T-helper 2 cell (primary cell): ENCODE measurements at regions not wholly inside any gene's neighbourhood (a gene's known extent, or its start where the extent isn't known, plus 50 kb on each side); places are given as distances from the start of the nearest gene placed in this dataset.
A peak's percentile ranks its signal among the peaks of the same experiment; 100 is the strongest.
"Not testable (repeated sequence)": the region's sequence is repeated elsewhere in the genome, so short reads cannot be mapped to it uniquely, and the experiment has no call there.

Source experiments
- DNase-seq, 5 experiments: peaks; one replicate each; pipeline versions ENCODE4 v3.0.0 to v3.0.0-alpha.2; 2012 to 2022

DNA sequence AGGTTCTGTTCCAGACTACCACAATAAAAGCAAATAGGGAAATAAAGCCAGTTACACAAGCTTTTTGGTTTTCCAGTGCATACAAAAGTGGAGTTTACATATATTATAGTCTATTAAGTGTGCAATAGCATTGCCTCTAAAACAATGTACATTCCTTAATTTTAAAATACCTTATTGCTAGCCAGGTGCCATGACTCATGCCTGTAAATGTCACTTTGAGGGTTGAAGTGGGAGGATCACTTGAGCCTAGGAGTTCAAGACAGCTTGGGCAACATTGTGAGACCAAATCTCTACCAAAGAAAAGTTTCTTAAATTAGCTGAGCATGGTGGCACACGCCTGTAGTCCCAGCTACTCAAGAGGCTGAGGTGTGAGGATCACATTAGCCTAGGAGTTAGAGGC, 52.9 kb upstream of the IMP4 start:
- no peak for DNase-seq

DNA sequence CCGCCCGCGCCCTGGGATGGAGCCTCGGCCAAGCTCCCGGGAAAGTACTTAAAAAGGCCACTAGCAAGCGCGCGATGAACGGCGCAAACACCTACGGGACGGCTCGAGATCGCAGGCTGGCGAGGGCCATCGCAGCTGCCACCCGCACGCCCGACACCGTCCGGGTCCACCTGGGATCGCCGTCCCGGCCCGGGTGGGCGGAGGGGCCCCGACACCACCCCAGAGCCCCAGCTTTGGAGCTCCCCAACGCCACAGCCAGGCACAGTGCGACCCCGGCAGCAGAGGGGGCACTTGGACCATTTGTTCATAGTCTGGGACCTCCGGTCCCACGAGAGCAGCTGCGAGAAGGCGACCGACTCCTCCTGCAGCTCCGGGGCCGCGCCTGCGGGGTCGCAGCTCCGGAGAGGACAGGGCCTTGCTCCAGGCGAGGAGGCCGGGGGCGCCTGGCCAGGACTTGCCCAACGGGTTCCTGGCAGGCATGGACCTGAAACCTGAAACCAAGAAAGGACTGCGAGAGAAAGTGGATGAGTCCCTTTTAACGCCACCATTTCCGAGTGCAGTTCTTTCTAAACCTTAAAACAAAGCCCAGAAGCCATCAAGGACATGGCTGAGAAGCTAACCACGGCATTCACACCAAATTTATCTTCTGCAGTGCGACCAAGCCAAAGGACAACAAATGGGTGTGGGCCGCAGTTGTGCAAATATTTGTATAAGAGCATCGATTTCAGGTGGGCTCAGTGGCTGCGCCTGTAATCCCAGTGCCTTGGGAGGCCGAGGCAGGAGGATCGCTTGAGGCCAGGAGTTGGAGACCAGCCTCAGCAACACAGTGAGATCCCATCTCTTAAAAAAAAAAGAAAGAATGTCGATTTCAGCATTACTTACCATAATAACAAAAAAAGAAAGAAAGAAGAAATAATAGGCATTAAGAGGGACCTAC, 54.0 kb upstream of the IMP4 start:
- no peak for DNase-seq

DNA sequence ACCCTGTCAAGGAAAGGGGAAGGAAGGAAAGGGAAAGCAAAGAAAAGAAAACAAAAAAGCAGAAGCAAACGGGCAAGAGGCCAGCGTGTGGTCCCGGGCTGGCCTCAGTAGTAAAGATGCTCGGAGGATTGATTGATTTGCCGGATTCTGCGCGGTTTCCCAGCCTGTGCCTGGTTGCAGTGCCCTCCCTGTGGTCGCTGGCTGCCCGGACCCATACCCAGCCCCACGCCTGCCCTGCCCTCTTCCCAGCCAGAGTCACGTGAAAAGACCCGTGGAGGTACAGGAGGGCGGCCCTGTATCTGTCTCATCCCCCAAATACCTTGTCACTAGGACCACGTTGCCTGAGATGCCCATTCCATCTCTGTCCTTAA, 55.1 kb upstream of the IMP4 start:
- no peak for DNase-seq

DNA sequence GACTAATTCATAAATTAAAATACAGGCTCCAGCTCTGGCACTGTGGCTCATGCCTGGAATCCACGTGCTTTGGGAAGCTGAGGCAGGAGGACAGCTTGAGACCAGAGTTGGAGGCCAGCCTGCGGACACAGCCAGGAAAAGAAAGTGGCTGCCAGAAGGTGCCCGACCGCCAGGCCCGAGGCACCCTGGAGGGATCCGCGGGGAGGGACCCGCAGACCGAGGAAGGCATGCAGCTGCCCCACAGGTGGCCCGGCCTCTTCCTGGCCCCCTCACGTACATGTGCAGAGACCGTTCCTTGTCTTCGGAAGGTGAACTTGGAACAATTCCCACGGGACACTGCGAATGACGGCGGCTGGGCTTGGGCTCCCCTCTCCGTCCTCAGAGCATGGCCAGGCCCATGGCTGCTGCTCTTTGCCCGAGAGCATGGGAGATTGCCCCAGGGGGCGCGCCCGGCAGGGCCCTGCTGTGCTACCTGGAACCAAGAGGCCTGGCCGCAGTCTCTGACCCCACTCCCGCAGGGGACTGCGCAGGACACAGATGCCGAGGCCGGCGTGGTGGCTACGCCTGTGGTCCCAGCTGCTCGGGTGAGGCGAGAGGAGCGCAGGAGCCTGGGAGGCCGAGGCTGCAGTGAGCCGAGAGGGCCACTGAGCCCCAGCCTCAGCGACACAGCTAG, 55.6 kb upstream of the IMP4 start:
- no peak for DNase-seq

DNA sequence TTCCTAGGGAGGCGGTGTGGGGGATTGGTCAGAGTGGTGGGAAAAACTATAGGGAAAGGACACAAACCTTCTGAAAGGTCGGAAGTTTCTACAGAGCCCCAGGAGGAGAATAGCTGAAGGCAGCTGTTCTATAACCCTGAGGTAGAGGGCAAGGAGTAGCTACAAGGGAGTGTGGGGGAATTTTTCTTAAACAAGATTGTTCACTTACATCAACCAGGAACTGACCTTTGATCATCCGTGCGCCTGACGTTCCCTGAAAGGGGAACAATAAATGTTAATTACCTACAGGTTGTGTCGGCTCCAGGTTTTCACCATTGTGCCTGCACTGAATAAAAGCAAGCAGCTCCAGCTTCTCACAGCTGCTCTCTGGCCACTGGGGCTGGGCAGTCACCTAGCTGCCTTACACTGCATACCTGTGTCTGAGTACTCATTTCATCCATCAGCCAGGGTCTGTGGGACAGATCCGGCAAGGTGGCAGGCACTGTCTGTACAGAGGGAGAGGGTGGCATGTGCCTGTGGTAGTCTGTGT, 59.3 kb upstream of the IMP4 start:
- not testable (repeated sequence) for DNase-seq

DNA sequence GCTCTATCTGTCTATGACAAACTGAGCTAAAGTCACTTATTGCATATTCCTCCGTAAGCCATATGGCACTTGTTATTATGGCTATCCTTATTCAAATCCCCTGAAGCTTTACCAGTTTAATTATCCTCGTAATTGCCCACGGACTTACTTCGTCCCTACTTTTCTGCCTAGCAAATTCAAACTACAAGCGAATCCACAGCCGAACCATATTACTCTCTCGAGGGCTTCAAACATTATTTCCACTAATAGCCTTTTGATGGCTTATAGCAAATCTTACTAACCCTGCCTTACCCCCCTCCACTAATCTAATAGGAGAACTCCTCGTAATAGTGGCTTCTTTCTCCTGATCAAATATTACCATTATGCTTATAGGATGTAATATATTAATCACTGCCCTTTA, 63.1 kb upstream of the IMP4 start:
- DNase-seq, result not testable (repeated sequence)

DNA sequence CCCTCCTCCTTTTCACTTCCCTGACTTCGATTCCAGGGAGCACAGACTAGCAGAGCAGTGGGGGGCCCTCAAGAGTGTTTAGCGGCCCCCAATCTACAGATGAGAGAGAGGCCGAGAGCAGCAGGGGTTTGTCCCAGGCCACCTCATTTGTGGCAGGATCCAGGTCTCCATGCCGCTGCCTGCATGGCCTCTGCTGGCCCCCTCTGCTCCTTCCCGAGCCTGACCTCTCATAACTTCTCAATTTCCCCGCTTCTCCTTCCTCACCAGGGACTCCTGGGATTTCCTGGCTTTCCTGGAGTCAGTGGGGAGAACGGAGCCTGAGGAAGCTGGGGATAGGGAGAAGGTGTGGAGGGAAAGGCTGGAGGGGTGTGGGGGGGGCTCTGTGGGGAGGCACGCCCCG, 70.1 kb upstream of the TUBA3E start:
- not testable (repeated sequence) for DNase-seq

DNA sequence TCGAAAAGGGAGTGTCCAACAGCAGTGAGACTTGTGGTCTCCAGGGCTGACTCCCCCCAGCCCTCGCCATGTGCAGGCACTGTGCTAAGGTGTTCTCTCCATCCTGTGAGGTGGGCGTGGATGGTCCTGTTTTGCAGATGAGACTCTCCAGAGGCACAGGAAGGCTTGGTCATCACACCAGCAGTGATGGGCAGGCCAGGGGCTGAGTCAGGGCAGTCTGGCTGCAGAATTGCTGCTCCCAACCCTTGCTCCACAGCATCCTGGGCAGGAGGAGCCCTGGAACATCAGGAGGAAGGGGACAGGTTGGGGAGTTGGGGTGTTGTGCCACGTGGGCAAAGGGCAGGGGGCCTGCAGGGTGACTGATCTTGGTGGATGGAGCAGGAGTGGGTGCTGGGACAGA, 69.3 kb upstream of the TUBA3E start:
- DNase-seq, result not testable (repeated sequence)

DNA sequence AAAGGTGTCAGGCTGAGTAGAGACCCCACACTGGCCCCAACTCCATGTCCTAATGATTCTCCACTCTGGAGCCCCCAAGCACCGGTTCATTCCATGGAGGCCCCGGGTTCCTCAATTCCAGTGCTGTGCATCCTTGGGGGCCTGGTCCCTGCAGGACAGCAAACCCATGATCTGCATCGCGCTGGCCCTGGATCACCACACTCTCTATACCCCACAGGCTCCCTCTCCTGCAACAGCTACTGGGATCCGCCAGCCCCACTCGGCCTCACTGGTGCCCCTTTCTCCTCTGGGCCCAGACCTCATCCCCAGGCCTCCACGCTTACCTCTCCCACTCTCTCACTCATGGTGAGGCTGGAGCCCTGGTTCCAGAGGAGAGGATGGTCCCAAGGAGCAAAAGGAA, 68.6 kb upstream of the TUBA3E start:
- not testable (repeated sequence) for DNase-seq

DNA sequence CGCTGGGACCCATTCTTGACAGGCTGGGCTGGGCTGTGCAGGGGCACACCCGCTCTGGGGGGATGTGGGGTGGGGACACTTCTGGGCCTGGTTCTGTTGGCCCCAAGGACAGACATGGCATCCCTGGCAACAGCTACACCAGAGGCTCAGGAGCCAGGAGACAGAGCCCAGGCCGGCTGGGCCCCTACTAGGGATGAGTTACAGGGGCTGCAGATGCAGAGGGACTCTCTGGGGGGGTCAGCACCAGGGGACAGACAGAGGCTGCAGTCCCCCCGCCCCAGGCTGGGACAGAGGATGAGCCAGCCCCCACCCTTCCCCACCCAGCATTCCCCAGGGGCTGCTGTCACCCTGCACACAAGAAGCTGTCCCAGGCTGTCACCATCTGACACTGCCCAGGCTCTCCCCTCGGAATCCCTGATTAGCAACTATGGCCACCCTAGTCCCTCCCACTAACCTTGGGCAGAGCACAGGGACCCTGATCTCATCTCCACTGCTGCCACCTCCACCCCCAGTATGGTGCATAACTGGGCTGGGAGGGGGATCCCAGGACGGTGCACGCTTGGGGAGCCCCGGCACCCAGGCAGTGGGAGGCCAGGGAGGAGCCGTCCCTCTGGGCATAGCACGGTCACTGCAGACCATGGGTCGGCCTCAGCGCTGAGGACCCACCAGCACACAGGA, 67.5 kb upstream of the TUBA3E start:
- DNase-seq, result not testable (repeated sequence)

DNA sequence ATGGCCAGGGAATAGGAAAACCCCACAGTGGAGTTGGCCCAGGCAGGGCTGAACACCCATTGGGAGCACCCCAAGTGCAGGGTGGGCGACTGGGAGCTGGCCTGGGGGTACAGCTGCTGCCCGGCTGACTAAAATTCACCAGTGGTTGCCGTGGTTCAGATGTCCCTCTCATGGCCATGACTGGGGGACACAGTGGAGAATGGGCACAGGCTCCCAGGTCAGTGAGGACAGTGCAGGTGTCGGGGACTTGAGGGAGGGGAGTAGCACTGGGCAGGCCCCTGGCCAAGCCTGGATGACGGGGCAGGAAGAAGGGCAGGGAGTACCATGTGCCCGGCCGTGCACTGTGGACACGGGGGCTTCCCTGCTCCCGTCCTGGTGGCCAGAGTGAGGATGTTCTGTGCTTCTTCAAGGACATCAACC, 66.7 kb upstream of the TUBA3E start:
- not testable (repeated sequence) for DNase-seq

DNA sequence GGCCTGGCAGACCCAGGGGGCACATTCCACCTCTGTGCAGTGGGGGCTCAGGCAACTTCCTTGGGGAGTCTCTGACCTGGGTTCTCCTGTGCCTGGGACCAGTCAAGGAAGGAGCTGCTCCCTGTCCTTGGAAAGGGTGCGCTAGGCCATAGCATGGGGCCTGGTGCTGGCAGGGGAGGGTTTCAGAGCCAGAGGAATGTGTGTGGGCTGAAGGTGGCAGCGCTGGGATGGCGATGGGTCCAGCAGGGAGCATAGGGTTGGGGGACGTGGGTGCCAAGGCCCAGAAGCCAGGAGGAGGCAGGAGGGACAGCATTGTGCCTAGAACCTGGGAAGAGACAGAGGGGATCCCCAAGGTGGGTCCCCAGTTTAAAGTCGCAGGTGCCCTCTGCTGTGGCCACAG, 66.3 kb upstream of the TUBA3E start:
- no peak for DNase-seq

DNA sequence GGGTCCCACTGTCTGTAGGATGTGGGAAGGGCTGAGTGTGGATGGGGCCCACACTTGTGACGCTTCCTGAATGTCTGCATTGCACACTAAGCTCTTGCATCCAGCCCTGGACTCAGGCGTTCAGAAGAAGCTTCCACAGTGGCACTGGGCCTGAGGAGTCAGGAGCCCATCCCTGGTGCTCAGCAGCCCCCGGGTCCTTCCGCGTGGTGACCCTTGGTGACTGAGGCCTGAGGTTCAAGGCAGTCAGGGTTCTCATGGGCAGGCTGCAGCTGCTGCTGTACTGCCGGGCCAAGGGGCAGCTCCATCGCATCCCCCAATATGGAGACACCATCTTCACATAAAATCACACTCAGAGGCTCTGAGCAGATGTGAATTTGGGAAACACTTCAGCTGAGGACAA, 65.8 kb upstream of the TUBA3E start:
- no peak for DNase-seq

DNA sequence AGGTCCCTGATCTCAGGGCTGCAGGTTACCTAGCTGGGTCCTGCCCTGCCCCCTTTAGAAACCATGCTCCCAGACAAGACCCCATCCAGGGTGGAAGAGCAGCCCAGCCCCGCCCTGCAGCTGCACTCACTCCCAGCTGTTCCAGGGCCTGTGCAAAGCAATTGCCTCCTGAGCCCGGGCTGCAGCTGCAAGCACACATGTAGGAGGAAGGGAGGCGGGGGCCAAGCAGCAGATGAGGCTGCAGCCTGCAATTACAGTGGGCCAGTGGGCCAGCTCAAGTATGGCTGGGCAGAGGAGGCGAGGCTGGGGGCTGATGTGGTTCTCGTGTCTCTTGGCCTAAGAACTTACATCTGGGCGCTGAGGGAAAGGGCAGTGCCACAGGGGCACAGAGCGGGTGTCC, 65.4 kb upstream of the TUBA3E start:
- no peak for DNase-seq

DNA sequence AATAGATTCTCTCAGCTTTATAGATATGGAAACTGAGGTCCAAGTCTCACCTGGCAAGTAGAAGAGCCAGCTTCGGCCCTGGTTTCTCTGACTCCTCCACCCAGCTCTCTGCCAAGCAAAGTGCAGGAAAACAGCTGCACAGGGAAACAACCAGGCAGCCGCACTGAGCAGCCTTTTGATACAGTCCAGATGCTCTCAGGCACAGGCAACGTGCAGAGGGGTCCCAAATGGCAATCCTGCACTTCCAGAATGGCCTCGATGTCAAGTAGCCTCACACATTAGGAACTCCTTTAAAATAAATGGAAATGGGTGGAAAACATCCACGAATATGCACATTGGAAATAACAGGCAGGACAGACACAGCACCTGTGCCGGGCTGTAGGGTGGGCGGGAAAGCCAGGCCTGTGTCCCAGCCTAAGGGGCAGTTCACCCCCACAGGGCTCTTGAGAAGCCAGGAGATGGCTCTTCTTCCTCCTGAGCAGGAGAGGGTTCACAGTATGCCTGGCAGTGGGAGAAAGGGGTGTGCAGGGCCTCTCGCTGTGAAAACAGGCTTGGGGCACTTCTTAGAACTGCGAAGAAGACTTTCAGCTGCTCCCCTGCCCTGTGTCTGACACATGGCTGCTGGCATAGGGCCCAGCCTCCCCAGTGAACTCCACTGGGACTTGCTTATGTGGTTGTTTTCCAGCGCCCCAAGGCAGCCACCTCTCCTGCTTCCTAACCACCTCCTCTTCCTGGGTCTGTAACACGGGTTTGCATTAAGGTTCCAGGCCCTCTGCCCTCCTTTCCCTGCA, 63.9 kb upstream of the TUBA3E start:
- no peak for DNase-seq

DNA sequence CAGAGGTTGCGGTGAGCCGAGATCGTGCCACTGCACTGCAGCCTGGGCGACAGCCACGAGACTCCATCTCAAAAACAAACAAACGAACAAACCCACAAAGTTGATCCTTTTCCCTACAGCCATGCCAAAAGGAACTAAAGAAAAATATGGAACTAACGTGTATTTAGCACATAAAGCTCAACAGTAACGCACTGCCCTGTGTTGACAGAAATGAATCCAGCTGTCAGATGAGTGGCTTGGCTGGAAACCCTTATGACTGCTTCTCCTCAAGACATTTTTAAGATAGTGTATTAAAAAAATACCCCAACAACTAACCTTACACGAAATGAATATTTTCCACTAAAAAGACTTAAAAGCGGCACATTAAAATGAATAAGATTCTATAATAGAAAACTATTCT, 62.9 kb upstream of the TUBA3E start:
- no peak for DNase-seq

DNA sequence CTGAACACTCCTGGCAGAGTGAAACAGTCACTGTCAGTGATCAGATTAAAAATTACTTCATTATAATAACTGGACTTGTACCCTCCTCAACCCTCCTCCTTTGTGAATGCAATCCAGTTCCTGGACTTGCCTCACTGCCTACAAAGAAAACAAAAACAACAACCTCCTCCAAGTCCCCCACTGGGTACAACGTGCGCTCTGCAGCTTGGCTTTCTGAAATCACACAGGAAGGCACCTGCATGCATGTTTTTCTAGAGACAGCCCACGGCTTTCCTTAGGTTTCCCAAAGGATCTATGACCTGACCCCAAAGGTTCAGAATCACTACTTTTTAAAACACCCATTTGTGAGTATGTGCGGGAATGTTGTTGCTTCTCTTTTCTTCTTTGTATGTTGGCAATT, 61.4 kb upstream of the TUBA3E start:
- DNase-seq, result no peak

DNA sequence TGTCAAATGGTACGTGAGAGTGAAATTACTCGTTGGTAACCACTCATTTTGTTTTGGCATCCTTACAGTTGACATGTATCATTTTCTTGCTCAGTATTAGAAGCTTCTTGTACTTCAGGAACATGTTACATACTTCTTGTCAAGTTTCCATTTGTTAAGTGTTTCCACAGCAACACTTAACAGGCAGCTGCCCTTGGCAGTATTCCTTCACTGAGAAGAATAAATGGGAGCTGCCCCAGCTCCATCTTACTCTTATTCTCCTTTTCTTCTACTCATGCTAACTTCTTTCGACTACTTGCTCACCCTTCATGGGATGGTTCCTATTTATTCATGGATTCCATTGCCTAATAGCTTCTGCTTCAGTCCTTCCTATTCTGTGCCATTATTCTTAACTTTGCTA, 60.1 kb upstream of the TUBA3E start:
- DNase-seq, result no peak

DNA sequence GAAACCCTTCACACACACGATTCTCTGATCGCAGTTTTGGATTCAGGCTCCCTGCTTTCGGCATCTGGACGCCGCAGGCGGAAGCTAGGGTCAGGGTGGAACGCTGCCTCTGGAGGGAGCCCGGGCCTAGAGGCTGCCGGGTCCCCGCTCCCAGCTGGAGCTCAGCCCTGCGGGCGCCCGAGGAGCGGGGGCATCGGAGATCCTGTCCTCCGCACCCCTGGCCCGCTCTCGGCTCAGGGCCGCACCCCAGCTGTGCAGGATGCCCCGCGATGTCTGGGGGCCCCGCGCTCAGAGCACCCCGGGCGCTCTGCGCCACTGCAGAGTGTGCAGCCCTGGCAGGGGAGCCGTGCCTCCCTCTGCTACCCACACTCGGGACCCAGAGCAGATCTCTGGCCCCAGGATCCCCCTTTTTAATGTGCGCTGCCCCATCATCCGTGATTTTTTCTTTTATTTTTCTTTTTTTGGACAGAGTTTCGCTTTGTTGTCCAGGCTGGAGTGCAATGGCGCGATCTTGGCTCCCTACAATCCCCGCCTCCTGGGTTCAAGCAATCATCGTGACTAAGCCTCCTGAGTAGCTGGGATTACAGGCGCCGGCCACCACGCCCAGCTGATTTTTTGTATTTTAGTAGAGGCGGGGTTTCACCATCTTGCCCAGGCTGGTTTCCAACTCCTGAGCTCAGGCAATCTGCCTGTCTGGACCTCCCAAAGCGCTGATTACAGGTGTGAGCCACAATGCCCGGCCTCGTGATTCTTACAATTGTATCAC, 54.8 kb upstream of the TUBA3E start:
- peak in 1 of 5 experiments; percentile 7 for DNase-seq

DNA sequence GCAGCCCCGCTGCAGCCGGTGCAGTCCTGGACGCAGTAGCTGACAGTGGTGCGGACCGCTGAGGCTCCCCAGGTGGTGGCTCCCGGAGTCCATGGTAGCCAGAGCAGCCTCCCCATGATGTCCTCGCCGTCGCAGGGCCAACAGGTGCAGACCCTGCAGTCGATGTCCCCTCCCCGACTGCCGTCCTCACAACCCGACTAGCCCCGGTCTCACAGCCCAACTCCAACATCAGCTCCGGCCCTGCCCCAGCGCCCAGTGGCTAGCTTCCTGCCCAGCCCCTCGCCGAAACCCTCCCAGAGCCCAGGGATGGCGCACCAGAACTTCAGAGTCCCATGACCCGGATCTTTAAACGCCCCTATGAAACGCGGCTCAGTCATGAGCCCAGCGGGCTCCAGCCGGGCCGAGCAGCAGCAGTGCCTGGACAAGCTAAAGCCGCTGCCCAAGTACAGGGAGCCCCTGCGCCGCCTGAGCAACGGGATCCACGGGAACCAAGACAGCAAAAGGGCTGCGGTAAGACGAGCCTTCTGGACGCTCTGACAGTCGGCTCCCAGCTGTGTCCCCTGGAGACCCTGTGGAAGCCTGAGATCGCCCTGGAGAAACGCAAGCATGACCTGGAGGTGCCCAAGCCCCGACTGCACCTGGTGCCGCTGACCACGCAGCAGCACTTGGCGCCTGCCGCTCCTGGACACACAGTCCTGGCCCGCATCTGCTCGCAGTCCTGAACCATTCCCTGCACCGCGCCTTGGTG, 53.8 kb upstream of the TUBA3E start:
- DNase-seq, result no peak

DNA sequence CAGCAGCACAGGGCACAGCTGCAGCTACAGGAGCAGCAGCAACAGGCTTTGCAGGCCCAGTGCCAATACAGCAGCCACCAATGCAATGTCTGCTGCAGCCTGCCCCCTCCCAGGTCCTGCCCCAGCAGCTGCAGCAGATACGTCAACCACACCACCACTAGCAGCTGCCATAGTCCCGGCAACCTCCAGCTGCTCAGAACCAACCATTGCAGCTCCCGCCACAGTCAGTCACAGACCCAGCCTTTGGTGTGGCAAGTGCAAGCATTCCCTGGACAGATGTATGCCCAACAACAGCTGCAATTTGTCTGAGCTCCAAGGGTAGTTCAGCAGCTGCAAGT, 53.3 kb upstream of the TUBA3E start:
- DNase-seq, result peak in 1 of 5 experiments; percentile 11
